Retinal pigment epithelial cell (primary cell): ENCODE measurements at regions not wholly inside any gene's neighbourhood (a gene's known extent, or its start where the extent isn't known, plus 50 kb on each side); places are given as distances from the start of the nearest gene placed in this dataset.
"Not testable (repeated sequence)": the region's sequence is repeated elsewhere in the genome, so short reads cannot be mapped to it uniquely, and the experiment has no call there.

ENCODE experiments used
- DNase-seq: peaks from one replicate; pipeline ENCODE4 v3.0.0-alpha.2; 2010; ENCODE audit warnings: low read depth
- H3K4me3 ChIP-seq: 2 replicates; pipeline ENCODE4 v1.5.1; 2011; ENCODE audit warnings: mild to moderate bottlenecking, low read length, control low read depth, moderate library complexity
- CTCF ChIP-seq: conservative IDR thresholded peaks from 2 replicates; pipeline ENCODE4 v1.5.1; 2011; ENCODE audit warnings: low read depth, low read length, control low read depth, inconsistent platforms

- TF ChIP-seq CTCF = no peak
- H3K4me3 ChIP-seq = no peak overlapping the region
- no peak for DNase-seq
These were observed 131.8 kb upstream of the KYNU start for GRCh38 chr2:142745691-142746090.

- no peak for TF ChIP-seq CTCF
- no peak overlapping the region for H3K4me3 ChIP-seq
- DNase-seq = peak; percentile 8
These were observed 134.9 kb upstream of the KYNU start for GRCh38 chr2:142742371-142743214.

- TF ChIP-seq CTCF = no peak
- no peak for DNase-seq
- no peak overlapping the region for H3K4me3 ChIP-seq
These were observed 135.6 kb upstream of the KYNU start for GRCh38 chr2:142741764-142742269.

- no peak for DNase-seq
- no peak for TF ChIP-seq CTCF
- no peak overlapping the region for H3K4me3 ChIP-seq
These were observed 142.7 kb upstream of the KYNU start for GRCh38 chr2:142734770-142735169.

GRCh38 chr2:142734231-142734630 is 143.2 kb upstream of the KYNU start:
- DNase-seq = no peak
- no peak overlapping the region for H3K4me3 ChIP-seq
- TF ChIP-seq CTCF = peak; percentile 6

GRCh38 chr2:142729814-142730213 is 147.7 kb upstream of the KYNU start:
- H3K4me3 ChIP-seq, DNase-seq: not testable (repeated sequence)

- DNase-seq, H3K4me3 ChIP-seq: not testable (repeated sequence)
These were observed 149.5 kb upstream of the KYNU start for GRCh38 chr2:142727821-142728478.

- H3K4me3 ChIP-seq = no peak overlapping the region
- no peak for TF ChIP-seq CTCF
- no peak for DNase-seq
These were observed 152.1 kb upstream of the KYNU start for GRCh38 chr2:142725386-142725785.
